Ammon's horn (tissue), 1 donor: ENCODE measurements at regions not wholly inside any gene's neighbourhood (a gene's known extent, or its start where the extent isn't known, plus 50 kb on each side); places are given as distances from the start of the nearest gene placed in this dataset.
A peak's percentile ranks its signal among the peaks of the same experiment; 100 is the strongest.

Experiments
- DNase-seq: peaks from one replicate; pipeline ENCODE4 v3.0.0-alpha.2; 2016; ENCODE audit warnings: low spot score

DNA sequence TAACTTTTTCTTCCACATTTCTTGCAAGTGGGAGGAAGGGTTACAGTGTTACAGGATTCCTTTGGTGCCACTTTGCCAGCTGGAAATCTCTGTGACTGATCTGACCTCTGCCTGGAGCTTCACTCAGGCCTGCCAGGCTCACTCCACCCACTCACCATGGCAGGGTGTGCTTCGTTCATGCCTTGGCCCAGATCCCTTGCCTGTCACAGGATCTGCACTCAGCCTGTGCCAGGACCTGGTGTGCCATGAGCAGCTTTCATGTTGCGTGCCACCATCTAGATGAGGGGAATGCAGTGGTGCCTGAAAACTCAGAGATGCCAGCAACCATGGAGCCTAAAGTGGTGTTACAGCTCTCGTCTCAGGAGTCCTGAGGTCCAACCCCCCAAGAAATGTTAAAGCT, 2596.4 kb downstream of the PCDH7 start:
- no peak for DNase-seq

DNA sequence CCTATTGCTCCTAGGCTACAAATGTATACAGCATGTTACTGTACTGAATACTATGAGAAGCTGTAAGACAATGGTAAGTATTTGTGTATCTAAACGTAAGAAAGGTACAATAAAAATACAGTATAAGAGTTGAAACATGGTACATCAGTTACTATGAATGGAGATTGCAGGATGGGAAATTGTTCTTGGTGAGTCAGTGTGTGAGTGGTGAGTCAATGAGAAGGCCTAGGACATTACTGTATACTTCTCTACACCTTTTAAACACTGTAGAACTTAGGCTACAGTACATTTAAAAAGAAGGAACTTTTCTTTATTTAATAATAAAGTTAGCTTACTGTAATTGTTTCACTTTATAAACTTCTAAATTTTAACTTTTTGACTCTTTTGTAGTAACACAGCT, 2603.2 kb downstream of the PCDH7 start:
- DNase-seq: no peak

DNA sequence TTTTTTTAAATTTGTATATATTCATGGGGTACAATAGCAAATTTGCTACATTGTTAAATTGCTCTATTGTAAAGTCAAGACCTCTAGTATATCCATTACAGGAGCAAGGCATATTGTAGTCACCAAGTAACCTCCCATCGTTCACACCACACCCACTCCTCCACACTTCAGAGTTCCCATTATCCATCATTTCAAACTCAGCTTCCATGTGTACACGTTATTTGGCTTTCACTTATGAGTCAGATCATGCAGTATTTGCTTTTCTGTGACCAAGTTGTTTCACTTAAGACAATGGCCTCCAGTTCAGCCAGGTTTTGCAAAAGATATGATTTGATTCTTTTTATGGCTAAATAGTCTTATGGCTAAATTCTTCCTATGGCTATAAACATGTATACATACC, 2614.2 kb downstream of the PCDH7 start:
- DNase-seq: no peak

DNA sequence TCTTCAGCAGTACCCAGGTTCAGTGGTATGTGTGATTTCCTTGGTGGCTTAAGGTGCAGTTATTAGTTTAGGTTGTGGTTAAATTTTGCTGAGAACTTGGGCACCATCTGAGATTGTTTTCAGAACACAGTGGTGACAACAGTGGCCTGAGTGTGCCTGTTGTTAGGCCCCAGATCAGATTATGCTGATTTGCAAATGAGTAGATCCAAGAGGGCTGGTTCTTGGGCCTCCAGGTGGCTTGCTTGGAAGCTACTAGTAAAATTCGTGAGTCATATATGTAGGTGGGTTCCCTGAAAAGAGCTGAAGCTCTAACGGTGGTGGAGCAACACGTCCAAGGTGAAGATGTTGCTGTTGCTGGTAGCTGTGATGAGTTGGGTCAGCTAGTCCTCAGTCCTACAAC, 2619.6 kb downstream of the PCDH7 start:
- DNase-seq: no peak

DNA sequence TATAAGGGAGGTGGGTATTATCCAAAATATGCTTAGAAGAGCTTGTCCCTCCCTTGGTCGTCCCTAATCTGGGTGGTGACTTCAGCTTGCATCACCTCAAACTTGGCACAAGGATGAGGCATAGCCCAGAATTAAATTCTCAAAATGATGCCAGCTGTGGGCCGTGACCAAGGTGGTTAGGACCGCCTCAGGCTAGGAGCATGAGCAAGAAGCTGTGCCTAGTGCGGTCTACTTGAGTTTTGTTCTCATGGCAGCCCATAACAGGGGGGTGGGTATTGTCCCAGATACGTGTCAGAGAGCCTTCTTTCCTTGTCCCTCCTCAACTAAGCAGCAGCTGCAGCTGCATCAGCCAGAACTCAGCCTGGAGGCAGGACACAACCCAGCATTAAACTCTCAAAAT, 2620.0 kb downstream of the PCDH7 start:
- DNase-seq: no peak

DNA sequence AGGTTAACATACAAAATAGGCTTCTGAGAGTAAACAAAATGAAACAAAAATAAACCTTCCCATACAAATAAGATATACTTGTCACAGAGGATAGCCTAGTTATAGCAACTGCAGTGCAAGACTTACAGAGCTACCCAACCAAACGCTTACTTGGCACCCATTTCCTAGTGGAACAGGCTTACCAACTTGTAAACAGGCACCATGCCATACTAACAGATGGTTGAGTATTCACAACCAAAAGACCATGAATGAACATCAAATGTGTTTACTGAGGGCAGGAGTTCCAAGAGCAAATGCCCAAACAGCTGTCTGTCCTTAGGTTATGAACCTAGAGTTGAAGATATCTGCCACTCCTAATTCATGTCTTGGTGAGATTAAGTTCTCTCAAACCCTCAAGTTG, 2629.2 kb downstream of the PCDH7 start:
- DNase-seq: peak; percentile 40

DNA sequence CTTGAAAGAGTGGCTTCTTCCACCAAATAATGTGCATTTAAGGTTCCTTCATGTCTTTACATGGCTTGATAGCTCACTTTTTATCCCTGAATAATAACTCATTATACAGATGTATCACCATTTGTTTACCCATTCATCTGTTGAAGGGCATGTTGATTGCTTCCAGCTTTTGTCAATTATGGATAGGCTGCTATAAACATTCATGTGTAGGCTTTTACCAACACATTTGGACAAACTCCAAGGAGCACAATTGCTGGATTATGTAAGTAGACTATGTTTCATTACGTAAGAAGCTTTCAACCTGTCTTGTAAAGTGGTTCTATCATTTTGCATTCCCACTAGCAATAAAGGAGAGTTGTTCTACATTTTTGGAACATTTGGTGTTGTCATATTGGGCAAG, 2637.0 kb downstream of the PCDH7 start:
- no peak for DNase-seq

DNA sequence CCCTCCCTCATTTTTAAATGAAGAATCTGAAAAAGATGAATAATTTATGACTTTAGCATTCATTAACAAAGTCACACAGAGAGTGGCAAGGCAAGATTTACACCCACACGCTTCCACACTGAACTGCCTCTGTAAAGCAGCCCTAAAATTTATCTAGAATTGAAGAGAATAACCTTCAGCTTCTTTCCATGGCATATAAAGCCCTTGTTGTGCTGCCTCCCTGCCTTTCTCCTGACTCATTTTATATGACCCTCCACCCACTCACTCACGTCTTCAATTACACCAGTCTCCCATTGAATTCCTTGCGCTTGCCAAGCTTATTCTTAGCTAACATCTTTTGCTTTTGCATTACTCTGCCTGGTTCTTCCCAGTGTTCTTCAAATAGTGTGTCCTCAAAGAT, 2649.3 kb downstream of the PCDH7 start:
- DNase-seq: no peak

DNA sequence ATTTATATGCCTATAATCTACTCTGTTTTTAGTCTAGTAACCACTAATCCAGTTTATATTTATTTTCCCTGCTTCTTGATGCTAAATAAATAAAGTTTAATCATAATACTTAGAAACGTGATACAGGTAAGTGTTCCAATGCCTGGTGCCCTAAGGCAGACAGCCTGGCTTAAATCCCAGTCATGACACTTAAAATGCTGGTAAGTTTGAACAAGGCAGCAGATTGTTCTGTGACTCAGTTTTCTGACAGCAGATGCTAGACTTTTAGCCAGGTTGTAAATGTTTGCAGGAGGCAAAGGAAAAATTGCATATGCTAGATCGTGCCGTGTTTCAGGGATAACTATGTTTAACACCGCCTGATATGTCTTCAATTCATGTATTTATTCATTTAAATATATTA, 2661.6 kb downstream of the PCDH7 start:
- DNase-seq: peak; percentile 11

DNA sequence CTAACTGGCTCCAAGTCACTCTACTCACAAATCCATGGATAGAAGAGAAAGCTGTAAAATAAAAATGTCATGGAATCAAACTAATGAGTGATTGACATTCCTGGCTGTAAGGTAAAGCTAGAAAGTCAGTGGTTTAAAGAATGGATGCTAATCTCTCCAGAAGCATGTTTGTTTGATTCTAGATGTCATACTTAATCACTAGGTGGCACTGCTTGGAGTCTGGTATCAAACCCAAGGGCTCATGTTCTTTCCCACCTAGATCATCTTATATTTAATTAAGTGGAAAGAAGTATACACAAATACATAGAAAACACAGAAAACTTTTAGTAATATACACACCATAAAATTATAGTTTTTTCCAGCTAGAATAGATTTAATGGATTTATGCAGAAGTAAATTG, 2666.6 kb downstream of the PCDH7 start:
- DNase-seq: no peak

DNA sequence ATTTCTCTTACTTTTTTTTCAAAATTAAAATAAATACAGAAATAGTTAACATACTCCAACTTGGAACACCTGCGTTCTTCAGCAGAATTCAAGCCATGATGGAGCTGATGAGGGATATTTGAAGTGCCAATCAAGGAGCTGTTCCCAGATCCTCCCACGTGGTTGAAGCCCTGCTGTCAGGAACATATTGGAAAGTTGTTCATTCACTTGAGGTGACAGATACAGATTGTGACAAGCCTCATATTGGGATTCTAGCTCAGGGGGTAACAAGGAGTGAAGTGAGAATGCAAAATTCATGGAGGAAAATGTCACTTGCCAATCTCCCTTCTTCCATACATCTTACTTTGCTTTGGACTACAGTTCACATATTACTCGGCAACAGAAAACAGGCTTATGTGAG, 2670.8 kb downstream of the PCDH7 start:
- DNase-seq: peak; percentile 7

DNA sequence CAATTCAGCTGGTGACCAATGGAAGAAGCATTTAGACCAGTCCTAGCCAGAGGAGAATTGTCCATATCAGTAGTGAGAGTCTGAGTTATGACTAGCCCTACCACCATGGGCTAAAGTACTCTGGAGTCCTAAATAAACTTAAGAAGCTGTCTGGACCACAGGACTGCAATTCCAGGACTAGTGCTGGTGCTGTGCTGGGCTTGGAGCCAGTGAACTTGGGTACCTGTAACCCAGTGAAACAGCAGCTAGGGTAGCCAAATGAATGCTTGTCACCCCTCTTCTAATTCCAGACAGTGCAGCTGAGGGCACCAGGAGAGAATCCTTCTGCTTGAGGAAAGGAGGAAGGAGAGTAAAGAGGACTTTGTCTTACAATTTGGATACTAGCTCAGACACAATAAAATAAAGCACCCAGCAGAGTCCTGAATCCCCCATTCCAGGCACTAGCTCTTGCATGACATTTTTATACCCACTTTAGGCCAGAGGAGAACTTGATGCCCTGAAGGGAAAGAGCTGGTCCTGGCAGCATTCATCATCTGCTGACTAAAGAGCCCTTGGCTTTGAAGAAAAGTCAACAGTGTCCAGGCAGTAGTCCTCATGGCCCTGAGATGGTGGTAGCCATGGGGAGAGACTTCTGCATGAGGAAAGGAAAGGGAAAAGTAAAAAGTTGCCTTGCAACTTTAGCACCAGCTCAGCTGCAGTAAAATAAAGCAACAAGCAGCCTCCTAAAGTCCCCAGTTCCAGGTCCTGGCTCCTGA, 2675.7 kb downstream of the PCDH7 start:
- DNase-seq: no peak

DNA sequence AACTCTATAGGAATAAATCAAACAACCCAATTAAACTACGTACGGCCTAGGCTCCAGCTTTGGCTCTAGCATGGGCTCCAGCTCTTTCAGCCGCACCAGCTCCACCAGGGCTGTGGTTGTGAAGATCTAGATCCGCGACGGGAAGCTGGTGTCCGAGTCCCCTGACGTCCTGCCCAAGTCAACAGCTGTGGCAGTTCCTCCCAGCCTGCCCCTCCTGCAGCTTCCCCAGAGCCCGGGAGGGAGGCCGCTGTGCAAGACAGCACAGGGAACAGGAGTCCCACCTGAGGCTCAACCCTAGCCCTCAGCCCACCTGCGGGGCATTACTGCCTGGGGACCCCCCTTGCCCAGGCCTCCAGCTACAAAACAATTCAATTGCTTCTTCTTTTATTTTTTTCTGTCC, 2680.3 kb downstream of the PCDH7 start:
- DNase-seq: no peak

DNA sequence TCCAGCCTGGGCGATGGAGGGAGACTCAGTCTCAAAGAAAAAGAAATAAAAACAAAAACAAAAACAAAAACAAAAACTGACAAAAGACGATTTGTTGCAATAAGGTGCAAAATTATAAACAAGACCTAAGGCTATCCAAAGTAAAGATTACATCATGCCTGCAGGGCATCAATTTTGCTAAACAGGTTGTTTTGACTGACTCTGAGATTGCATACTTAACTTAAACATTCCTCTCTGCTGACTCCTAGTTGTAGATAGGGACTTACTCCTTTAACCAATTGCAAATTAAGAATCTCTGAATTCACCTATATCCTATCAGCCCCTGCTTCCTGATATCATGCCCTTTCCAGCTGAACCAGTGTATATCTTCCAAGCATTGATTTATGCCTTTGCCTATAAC, 2687.3 kb downstream of the PCDH7 start:
- no peak for DNase-seq

DNA sequence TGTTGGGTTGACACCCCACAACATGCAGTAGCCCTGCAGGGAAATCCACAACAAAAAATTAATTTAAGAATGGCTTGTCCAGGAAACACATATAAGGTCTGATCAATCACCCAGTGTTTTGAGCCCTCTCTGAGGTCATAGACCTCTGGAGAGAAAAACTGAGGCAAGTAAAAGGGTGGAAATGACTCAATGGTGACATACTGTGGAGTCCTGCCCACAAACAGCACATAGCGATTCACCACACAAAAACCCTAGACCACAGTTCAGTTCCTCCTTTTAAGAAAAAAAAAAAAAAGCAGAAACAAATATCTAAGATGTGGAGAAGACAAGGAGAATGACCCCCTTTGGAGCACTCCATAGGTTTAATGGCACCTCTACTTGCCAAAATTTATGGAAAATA, 2691.0 kb downstream of the PCDH7 start:
- DNase-seq: no peak

DNA sequence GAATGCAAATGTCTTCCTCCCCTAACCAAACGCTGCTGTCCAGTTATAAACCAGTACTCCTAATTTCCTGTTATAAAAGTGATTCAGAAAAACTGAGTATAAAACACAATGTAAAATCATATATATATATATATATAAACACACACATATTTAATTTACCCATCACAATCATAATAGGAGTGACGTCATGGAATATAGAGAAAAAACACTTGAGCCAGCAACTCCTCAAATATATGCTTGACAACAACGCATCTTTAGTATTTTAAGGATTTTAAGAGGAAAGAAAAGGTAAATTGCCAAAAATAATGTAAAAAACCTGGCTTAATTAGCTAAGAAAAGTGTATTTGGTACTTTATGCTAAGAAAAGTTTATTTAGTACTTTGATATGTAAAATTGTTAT, 2701.7 kb downstream of the PCDH7 start:
- DNase-seq: no peak

DNA sequence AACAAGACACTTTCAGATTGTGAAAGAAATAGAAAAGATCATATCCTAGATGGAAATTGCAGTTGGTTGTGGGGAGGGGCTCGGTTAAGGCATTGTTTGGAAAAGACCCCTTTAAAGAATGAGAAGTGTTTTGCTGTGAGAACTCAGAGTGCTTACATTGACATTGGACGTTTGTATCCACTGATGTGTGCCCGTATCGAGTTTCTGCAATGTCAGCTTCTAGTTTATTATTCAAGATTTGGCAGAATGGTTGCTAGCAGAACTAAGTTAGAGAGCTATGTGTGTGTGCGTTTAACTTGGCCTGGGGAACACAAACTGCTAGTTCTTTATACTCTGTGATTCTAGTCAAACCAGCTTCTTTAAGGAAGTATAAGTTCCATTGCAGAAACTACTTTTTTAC, 2702.5 kb downstream of the PCDH7 start:
- no peak for DNase-seq

DNA sequence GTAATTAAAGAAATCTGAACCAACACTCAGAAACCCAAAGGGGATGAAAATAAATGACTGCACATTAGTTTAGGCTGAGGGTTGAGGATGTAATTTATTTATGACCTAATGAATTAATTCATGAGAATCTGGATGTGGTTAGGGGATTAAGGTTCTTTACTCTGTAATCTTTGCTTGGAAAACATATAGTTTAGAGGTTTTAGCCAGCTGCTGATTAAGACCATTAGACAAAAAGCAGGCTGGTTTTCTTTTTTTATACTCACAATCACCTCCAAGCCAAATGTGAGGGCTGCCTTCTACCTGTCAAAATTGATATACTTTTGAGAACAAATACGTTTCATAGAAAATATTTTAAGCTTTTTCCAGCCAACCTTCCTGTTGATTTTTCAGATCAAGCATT, 2705.8 kb downstream of the PCDH7 start:
- no peak for DNase-seq

DNA sequence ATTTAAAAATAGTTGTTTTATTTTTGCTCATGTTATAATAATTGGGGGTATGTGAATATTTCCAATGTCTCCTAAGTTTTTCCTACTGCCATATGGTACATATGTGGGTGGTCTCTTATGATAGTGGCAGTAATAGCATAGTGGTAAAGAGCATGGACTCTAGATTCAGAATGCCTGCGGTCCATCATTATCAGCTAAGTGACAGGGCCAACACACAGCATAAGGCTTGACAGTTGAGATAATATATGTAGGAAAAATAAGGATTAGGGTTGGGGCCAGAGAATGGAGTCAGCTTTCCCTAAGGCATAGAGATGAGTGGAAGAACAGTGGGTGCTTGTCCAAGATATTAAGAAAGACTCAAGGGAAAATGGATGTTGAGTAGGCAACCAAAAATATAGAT, 2707.5 kb downstream of the PCDH7 start:
- no peak for DNase-seq

DNA sequence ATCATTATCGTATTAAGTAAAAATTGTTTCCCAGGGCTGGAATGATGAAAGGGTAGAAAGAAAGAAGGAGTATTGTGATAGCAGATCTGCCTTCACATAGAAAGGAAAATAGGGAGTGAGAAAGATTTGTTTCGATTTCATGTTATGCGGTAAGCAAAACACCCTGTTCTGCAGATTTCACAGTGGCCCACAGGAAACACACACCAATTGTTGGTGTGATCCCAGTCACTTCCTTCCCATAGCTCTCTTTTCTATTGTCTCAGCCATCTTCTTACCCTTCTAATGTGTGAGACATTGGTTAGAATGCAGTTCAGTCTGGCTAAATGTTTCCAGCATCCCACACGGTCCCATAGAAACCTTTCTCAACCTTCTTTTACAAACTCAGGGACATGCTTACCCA, 2709.8 kb downstream of the PCDH7 start:
- no peak for DNase-seq

DNA sequence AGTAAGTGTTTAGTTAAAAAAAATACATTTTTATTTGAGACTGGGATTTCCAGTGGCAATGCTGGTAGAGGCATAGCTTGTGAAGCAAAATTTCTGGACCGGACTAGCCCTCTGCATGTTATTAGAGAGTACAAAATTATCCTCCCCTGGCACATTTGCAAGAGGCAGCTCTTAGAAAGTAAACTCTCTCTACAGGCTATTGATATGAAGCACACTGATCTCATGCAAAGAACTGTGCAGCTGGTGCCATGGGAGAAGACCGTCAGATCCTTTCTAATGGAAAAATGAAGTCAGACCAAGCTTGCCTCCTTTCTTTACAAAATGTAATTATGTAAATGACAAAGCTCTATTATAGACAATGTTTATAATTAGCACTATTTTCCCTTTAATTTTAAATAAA, 2717.2 kb downstream of the PCDH7 start:
- DNase-seq: no peak

DNA sequence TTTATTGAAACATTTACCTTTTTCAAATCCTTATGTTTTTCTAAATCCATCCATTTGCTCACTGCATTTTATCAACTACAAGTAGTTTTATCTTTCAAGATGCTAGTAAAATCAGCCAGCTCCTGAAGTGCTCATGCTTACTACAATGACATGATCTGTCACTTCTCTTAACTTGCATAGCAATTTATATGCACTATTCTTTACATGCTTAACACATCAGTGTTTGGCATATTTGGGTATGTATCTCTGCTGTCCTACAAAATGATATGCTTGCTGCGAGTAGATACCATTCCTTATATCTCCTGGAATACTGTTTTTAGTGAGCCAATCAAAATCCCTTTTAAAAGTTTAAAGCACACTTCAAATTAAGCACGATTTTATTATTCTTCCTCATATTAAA, 2726.8 kb downstream of the PCDH7 start:
- no peak for DNase-seq

DNA sequence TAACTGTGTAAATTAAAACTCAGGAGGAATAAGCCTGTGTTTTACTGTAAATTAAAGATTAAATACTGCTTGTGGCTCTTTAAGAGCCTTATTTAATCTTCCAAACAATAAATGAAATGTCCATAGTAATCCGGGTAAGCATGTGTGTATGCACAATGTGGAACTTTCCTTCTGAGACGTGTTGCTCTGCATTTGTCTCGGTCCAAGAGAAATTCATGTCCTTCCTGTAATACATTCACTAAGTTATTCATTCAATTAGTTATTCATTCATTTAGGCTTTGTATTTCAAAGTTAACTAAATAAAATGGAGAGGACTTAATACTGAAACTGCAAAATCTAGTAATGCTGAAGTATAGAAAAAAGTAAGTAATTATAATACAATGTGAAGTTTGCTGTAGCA, 2728.8 kb downstream of the PCDH7 start:
- DNase-seq: no peak

DNA sequence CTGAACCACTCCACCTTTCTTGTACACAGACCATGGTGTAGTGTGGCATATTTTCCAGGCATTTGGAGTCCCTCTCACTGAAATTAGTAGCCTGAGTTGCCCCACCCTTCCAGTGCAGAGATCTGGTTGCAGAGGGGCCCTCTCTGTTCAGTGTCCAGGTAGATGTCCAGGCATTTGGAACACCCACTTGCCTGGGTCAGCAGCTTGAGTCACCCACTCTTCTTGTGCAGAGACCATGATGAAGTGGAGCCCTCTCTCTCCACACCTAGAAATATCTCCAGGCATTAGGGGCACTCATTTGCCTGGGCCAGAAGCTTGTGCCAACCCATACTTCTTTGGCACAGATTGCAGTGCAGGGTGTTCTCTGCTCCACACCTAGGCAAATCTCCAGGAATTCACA, 2733.3 kb downstream of the PCDH7 start:
- no peak for DNase-seq

DNA sequence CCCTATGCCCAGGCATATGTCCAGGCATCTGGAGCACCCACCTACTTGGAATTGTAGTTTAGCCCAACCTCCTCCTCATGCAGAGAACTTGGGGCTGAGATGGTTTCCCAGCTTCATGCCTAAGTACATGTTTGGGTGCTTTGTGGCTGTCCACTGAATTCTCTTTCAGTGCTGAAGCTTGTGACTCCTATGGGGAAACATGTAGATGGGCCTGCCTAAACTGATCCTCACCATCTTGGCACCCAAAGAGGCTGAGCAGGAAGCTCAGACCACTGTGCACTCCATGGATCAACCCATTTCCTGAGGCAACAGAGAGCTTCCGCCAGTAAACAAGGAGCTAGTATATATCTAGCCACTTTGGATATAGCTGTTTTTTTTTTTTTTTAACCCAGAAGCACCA, 2733.7 kb downstream of the PCDH7 start:
- no peak for DNase-seq
